ENCODE measurements at regions not wholly inside any gene's neighbourhood (a gene's known extent, or its start where the extent isn't known, plus 50 kb on each side); places are given as distances from the start of the nearest gene placed in this dataset.
"Not testable (repeated sequence)": the region's sequence is repeated elsewhere in the genome, so short reads cannot be mapped to it uniquely, and the experiment has no call there.

DNA sequence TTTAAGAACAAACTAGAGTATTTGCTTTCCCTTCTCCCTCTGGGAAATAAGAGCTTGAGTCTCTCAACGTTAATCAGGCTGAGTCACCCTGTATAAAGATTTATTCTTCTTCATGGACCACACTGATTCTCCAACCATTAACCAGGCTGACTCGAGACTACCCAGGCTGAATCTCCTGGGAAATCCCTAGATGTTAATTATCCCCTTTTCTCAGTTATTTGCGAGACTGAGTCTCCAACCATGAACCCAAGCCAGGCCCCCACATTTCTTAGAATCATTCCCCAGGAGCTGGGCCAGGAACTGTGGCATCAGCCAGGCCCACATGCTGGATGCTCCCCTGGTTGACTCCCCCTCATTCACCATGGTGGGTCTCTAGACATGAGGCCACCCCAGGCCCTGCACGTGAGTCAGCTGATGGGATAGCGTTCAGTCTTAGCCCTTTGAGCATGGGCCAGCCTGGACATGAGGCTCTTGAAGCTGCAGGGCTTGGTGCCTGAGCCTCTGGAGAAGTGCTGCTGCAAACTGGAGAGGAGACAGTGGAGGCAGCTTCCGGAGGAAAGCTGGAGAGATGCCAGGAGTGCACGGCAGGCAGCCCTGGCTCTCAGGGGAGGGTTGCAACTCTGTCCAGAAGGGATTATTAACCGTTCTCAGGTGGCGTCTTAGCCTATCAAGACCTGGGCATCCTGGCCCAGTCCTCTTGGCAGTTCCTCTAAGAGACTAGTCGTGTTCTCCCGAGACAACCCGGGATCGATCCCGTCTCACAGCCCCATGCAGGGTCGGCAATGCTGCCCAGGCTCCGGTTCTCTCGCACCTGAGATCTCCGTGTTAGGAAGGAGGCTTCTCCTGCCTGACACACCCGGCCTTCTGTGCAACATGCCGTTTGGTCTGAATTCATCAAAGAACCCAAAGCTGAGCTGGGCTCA lies 296.6 kb downstream of the ADGRD1 start:
- no peak for DNase-seq (ENCODE audit: low read depth)

DNA sequence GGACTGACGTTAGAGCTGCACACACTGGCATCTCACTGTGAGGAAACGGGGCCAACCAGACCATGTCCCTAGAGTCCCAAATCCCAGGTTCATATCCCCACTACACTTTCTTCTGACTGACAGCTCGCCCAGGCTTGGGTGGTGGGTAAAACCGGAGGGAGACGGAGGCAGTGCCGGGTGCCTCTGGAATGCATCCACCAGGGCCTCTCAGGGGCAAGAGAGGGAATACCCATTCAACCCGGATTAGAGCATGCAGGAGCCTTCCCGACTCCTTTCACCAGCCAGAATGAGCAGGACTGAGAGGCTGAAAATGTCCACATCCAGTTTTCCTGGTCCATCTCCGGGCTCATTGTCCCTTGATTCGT lies 297.2 kb downstream of the ADGRD1 start:
- no peak for DNase-seq (ENCODE audit: low read depth)

DNA sequence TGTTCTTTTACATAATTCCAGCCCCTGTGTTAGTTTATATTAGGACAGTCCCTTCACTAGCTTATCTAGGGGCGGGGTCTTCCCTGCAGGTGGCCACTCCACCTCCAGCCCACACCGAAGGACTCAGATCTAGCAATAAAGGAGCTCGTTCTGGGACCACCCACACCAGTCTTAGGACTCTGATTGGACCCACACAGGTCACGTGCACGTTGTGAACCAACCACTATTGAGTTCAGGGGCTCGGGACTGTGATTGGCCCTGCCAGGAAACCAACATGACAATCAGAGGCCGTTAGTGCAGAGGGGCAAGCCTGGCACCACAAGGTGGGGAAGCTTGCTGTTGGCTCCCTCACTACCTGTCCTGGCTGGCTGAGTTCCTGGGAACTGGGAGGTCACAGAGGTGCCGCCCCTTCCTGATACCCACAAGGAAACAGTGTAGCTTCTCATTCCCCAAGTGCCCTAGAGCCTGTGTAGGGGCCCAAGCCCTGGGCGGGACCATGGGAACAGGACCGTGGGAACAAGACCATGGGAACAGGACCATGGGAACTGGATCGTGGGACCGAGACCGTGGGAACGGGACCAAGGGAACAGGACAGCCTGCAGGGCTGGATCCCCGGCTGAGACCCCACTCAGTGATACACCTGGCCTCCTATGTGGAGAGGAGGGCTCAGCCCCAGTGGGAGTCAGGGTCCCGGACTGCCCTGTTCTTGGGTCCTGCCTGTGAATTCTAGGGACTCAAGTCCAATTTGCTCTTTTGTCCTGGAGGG lies 297.8 kb downstream of the ADGRD1 start:
- no peak for DNase-seq (ENCODE audit: low read depth)

DNA sequence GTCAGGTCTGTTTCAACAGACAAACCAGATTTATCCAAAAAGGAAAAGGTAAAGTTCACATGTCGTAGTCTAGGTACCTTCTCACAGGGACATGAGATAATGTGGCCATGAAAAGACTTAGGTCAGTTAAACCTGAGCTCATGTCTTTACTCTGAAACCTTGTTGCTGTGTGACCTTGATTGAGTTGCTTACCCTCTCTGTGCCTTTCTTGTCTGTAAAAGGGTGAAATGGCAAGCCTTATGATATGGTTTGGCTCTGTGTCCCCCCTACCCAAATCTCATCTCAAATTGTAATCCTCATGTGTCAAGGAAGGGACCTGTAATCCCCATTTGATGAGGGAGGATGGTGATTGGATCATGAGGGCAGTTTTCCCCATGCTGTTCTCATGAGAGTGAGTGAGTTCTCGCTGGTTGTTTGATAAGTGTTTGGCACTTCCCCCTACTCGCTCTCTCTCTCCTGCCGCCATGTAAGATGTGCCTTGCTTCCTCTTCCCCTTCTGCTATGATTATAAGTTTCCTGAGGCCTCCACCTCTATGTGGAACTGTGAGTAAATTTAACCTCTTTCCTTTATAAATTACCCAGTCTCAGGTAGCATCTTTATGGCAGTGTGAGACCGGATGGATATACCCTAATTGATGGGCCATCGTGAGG lies 299.8 kb downstream of the ADGRD1 start:
- no peak for DNase-seq (ENCODE audit: low read depth)

DNA sequence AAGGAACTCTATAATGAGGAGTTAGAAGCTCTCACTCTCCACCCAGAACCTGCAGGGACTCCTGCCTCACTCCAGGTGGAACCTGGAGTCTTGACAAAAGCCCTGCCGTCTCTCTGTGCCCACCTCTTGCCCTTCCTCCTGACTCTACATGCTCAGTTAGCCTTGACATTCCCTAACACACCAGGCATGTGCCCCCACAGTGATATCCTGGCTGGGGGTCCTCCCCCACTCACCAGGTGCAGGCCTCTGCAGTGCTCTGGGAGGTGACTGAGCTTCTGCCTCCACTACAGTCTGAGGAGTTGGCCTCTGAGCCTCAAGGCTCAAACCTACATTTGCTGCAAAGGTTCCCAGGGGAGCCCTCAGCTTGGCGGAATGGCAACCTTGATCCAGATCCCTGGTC lies 300.7 kb downstream of the ADGRD1 start:
- DNase-seq (ENCODE audit: low read depth): no peak

DNA sequence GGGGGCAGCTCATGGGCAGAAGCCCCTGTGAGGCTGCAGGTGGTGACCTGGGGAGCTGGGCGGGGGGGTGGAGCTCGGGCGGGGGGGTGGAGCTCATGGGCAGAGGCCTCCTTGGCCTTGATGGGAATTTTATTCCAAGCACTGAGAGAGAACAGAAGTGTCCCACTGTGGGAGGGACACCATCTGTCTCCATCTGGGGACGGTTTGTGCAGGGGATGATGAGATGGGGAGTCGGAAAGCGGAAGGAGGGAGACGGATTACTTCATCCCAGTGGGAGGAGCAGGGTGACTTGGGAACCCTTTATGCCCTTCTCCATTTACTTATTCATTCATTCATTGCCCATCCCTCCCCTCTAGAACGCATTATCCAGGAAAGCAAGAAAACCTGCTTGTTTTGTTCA lies 304.7 kb downstream of the ADGRD1 start:
- DNase-seq (ENCODE audit: low read depth): no peak

DNA sequence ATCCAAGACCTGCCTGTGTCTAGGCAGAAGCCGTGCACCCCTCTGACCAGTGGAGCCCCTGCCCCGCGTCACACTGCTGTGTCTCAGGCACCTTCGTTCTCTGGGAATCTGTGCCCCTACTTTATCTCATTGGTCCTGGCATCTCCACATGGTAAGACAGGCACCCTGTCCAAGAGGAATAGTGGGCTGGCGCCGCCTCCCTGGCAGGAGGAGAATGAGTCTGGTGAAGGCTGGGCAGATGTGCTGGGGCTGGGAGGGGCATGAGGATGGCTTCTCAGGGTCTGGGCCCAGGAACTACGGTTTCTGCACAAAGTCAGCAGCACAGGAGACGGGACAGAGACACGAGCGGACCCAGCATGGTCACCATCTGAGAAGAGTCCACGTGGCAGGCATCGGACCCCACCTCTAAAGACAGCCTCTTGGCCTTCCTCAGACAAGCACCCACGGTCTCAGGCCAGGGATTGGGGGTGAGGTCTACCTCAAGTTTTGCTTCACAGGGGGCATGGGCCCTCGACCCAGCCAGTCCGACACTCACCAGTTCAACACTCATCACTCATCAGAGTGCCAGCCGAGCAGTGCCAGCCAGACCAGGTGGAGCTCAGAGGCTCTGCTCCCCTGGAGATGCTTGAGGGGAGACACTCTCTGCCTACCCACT lies 306.7 kb downstream of the ADGRD1 start:
- no peak for DNase-seq (ENCODE audit: low read depth)

DNA sequence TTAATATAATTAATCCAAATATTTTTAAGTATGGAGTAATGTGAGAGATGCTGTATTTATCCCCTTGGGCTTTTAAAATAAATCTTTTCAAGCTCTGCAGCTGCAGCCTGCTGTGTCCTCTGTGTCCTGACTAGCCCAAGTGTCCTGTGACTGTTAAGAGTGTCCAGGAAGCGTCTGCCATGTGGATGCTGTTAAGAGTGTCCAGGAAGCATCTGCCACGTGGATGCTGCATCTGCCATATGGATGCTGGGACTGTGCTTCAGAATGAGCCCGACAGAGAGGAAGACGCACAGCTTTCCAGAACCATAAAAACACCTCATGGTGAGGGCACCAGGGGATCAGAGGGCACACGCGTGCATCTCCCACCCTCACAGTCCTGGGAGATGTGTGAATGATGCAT lies 307.2 kb downstream of the ADGRD1 start:
- DNase-seq (ENCODE audit: low read depth): no peak

DNA sequence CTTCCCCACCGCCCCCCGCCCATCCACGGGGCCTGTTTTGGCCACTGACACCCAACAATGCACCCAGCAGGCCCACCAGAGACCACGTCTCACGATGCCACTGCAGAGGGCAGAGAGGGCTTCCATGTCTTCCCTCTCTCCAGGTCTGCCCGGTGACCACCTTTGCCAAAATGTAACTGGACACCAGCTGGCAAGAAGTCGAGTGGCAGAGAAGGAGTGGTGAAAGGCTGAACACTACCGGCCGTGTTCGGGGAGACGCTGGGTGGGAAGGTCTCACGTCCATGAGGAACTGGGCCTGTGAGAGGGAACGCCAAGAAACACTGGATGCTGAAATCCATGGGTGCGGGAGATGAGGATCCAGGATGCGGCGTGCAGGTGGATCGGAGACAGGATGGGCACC lies 308.2 kb downstream of the ADGRD1 start:
- DNase-seq (ENCODE audit: low read depth): no peak

DNA sequence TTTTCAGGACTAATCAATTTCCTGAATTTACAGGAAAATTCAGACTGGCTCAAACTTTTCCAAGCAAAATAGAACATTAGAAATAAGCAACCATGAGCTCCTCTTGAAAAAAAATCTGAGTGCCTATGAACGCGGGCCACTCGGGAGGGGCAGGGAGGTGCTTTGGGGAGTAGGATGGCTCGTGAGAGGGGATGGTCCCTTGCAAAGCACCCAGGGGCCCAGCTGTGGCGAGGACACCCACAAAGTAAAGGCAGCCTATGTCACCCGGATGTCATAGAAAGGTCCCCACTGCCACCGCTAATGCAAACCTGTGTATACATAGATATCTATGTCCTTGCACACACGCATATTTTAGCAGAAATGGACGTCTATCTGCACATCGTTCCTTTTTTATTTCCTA lies 309.9 kb downstream of the ADGRD1 start:
- DNase-seq (ENCODE audit: low read depth): no peak

DNA sequence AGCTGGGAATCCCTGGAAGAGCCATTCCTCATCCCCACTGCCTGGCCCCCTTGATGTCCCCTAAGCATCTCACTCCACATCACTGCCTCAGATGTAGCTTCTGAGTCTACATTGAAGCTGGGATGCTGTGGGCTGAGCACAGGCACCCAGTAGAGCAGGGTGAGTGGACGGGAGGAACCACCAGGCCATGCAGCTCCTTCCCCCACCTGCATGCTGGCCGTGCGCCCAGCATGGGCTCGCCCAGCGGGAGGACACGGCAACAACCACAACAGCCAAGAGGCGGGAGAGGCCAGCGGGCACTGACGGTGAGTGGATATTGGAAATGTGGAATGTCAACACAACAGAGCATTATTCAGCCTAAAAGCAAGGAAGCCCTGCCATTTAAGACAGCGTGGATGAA lies 310.9 kb downstream of the ADGRD1 start:
- DNase-seq (ENCODE audit: low read depth): no peak

DNA sequence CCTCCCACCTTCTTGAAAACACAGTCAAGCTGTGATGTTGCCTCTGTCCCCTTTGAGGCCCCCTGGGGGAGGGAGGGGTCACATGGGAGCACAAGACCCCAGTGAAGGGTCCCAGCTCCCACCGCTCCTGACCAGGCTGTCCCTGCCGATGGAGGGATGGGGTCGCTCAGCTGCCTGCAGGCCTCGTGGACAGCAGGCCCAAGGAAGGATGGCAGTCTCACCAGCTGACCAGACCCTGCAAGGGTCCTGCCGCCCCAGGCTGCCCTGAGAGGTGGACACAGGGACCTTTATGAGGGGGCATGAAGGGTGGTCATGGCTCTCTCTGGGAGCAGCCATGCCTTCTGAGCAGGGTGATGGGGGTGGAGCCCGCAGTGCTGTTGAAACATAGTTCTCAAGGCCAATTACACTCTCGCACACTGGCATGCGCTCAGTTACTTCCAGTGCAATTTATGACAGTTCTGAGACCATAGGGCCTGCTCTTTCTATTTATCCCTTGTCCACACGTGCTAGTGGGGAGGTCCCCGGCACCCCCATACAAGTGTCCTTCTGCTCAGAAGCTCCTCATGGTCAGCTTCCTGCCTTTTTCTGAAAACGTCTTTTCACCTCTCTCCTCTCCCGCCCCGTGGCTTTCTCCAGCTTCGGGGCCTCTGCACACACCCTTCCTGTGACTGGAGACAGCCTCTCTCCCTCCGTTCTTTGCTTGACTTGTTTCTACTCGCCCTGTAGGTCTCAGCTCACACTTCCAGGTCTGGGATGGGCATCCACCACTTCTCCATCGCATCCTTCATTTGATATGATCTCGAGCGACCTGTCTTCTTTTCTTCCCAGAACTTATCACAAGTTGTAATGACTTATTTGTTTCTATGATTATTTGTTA lies 313.1 kb downstream of the ADGRD1 start:
- no peak for DNase-seq (ENCODE audit: low read depth)

DNA sequence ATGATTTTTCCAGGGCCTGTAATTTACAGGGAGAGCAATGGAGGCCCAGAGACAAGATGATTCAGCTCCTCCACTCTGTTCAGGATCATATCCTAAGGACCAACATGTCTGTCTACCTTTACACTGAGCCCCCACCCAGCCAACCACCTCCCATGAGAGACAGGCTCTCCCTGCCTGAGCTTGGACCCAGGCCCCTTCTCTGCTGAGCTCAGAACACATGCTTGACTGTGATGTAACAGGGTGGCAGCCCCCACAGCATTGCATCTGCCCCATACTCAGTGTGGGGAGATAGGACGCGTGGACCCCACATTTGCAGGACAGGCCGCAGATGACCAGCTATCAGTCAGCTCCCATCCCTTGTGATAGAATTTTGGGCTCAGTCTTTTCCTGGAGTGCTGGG lies 313.9 kb downstream of the ADGRD1 start:
- DNase-seq (ENCODE audit: low read depth): no peak

DNA sequence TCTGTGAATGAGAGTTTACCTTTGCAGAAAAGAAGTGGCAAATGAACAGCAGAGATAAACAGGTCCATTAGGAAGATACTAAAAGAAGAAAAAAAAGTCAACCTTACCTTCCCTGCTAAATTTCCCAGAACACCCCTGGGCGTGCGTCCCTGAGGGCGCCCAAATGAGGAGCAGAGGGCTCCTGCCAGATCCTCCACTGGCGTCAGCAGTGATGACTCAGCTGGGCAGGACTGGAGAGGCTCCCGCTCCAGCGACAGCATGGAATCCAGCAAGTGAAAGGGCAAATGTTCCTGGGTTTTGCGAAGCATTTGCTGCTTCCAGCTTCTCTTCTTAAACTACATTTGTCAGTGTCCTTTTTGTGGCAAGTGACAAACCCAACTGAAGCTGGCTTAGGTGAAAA lies 314.4 kb downstream of the ADGRD1 start:
- DNase-seq (ENCODE audit: low read depth): not testable (repeated sequence)

DNA sequence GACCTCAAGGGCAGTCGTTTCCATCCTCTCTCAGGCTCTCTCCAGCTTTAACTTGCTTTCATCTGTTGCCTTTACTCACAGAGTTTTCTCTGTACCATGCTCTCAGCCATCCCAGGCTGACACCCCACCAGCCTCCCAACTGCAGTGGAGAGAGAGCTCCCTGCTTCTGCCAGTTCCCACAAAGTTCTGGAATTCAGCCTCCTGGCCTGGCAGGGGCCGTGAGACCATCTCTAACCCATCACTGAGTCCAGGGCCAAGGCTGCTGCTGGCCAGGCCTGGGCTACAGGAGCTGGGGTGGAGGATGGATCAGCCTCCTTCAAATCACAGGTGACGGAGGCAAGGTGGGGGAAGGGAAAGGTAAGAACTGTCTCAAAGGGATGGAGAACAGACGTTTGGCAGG lies 314.9 kb downstream of the ADGRD1 start:
- not testable (repeated sequence) for DNase-seq (ENCODE audit: low read depth)

DNA sequence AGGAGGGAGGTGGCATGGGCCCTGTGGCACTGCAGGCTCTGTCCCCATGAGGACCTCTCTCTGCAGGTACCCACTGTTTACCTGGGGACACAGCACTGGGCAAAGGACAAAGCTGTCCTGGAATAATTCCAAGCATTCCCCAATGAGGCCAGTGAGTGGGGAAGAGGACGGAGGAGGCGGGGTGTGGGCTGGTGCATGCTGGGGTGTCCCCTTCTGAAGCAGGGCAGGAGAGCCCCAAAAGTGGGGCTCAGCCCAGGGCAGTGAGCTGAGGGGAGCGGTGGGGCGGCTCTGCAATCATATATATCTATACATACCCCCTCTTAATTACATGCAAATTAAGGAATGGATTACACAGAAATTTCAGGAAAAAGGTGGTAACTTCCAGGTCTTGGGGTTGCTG lies 315.8 kb downstream of the ADGRD1 start:
- no peak for DNase-seq (ENCODE audit: low read depth)

DNA sequence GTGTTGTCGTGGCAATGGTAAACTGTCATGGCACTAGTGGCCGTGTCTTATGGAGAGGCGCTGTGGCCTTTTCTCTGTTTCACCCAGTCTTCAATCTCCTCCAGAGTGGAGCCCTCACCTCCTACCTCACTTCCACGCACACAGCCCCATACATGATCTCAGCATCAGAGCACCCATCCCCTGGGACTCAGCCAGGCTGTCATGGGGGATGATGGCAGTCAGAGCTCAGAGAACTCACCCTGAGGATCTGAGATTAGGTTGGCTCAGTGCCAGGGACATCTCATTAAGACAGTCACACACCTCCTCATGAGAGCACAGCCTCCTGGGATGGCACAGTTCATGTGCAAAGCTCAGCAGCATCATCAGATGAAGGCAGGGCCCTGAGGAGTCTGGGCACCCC lies 316.3 kb downstream of the ADGRD1 start:
- DNase-seq (ENCODE audit: low read depth): not testable (repeated sequence)

DNA sequence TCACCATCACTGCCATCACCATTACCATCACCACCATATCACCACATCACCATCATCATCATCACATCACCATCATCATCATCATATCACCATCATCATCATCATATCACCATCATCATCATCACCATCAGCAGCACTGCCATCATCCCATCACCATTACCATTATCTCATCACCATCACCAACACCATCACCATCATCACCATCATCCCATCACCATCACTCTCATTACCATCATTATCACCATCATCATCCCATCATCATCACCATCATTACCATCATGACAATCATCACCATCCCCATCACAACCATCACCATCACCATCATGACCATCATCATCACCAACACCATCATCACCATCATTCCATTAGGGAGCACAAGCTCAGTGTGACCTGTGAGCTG lies 318.0 kb downstream of the ADGRD1 start:
- DNase-seq (ENCODE audit: low read depth): no peak

DNA sequence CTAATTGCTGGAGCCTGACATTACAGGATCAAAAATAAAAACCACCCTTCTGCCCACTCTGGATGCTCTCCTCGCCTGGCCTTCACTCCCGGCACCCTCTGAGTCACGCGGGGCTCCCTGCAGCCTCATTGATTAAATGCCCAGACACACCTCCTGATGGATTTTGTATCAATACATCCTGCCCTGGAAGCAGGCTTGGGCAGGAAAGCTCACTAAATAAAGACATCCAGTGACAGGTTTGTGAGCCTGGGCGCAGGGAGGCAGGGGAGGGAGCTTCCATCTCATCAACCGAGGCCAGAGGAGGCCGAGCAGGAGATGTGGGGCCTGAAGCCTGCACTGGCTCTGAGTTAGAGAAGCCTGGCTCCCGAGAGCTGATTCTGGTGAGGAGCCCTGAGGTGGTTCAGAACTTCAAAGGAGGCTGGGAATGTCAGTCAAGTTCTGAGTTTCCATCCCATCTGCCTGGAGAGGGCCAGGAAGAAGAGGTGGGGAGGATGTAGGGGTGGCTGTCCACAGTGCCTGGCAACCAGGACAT lies 318.6 kb downstream of the ADGRD1 start:
- not testable (repeated sequence) for DNase-seq (ENCODE audit: low read depth)

DNA sequence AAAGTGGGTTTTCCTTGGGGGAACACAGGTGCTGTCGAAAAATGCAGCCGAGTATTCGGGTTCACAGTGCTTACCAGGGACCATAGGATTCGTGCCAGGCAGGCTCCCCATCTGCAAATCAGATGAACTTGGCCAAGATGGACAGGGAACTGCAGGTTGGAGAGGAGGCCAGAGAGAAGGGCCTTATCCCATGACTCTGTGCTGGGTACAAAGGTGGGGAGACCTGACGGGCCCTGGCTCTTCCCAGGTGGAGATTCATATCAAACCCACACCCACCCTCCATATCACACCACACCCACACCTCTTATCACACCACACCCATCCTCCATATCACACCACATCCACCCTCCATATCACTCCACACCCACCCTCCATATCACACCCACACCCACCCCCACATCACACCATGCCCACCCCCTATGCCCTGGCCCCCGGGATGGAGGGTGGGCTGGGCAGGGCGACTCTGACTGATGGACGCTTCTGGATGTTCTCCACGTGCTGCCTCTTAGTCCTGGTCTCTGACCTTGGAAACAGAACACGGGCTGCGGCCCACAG lies 319.7 kb downstream of the ADGRD1 start:
- DNase-seq (ENCODE audit: low read depth): no peak

DNA sequence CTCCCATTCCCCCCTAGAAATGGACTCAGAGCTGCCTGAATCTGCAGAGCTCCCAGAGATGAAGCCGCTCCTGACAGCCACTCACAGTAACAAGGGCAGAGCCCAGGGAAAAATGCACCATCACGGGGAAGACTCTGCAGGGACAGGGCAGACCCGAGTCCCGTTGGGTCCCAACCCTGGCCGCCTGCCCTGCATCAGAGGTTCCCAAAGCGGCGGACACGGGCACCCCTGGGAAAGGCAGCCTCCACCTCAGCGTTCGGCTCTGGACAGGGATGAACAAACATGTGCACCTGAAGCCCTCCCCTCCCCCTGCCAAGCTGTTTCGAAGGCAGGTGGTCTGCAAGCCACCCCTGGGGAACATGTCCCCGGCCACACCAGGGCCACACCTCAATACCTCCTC lies 320.4 kb downstream of the ADGRD1 start:
- no peak for DNase-seq (ENCODE audit: low read depth)

Data from stimulated activated CD8-positive, alpha-beta memory T cell treated with anti-CD3 and anti-CD28 coated beads, Interleukin-15, amount 100 ng/mL, for 24 hours (primary cell).